ENCODE measurements at regions not wholly inside any gene's neighbourhood (a gene's known extent, or its start where the extent isn't known, plus 50 kb on each side); places are given as distances from the start of the nearest gene placed in this dataset.
A peak's percentile ranks its signal among the peaks of the same experiment; 100 is the strongest.

- peaks cover 42% of the 10 kb centered on the region in 3 donors for H3K4me1 Mint-ChIP-seq
- H3K9me3 Mint-ChIP-seq, result peaks cover 2 to 4% (median 3%) of the 10 kb centered on the region in 3 donors
- H3K4me3 Mint-ChIP-seq, result no peak overlapping the region
- H3K27ac Mint-ChIP-seq, result no peak overlapping the region
- H3K36me3 Mint-ChIP-seq, result no peaks in the 10 kb centered on the region
- no peaks in the 10 kb centered on the region for H3K27me3 Mint-ChIP-seq
These were observed 255.9 kb upstream of the CXCR4 start for GRCh38 chr2:136373841-136374240.

- H3K27ac Mint-ChIP-seq, result no peak overlapping the region
- H3K27me3 Mint-ChIP-seq, result no peaks in the 10 kb centered on the region
- H3K4me3 Mint-ChIP-seq, result no peak overlapping the region
- peaks cover 2% of the 10 kb centered on the region for H3K36me3 Mint-ChIP-seq
- H3K9me3 Mint-ChIP-seq, result peaks cover 2 to 5% (median 4%) of the 10 kb centered on the region in 3 donors
- H3K4me1 Mint-ChIP-seq, result peaks cover 34% of the 10 kb centered on the region in 3 donors
These were observed 255.1 kb upstream of the CXCR4 start for GRCh38 chr2:136373029-136373428.

- Mint-ChIP-seq H3K36me3 (peaks cover 7% of the 10 kb centered on the region), H3K27ac (no peak overlapping the region), H3K4me1 (peaks cover 9 to 21% (median 10%) of the 10 kb centered on the region in 3 donors), H3K4me3 (no peak overlapping the region), H3K9me3 (peaks cover 0 to 5% (median 2%) of the 10 kb centered on the region in 3 donors), H3K27me3 (peaks cover 14% of the 10 kb centered on the region)
These were observed 246.0 kb upstream of the CXCR4 start for GRCh38 chr2:136363900-136364299.

- peaks cover 9 to 24% (median 10%) of the 10 kb centered on the region in 3 donors for H3K4me1 Mint-ChIP-seq
- H3K36me3 Mint-ChIP-seq, result peaks cover 5% of the 10 kb centered on the region
- peaks cover 0 to 5% (median 0%) of the 10 kb centered on the region in 3 donors for H3K9me3 Mint-ChIP-seq
- H3K27me3 Mint-ChIP-seq, result peaks cover 14% of the 10 kb centered on the region
- peak overlapping the region in 1 of 4 donors; percentile 23 for H3K4me3 Mint-ChIP-seq
- H3K27ac Mint-ChIP-seq, result peak overlapping the region in 1 of 3 donors; percentile 6
These were observed 245.5 kb upstream of the CXCR4 start for GRCh38 chr2:136363470-136363869.

GRCh38 chr2:136362676-136363390, 244.9 kb upstream of the CXCR4 start:
- peak overlapping the region in 1 of 3 donors; percentile 6 for H3K27ac Mint-ChIP-seq
- peaks cover 0 to 4% (median 0%) of the 10 kb centered on the region in 3 donors for H3K9me3 Mint-ChIP-seq
- peaks cover 10 to 24% (median 11%) of the 10 kb centered on the region in 3 donors for H3K4me1 Mint-ChIP-seq
- no peak overlapping the region for H3K4me3 Mint-ChIP-seq
- peaks cover 4% of the 10 kb centered on the region for H3K36me3 Mint-ChIP-seq
- H3K27me3 Mint-ChIP-seq, result peaks cover 14% of the 10 kb centered on the region

GRCh38 chr2:136361521-136361920, 243.6 kb upstream of the CXCR4 start:
- Mint-ChIP-seq H3K27me3 (peaks cover 14% of the 10 kb centered on the region), H3K4me1 (peaks cover 10 to 24% (median 11%) of the 10 kb centered on the region in 3 donors), H3K36me3 (no peaks in the 10 kb centered on the region), H3K9me3 (no peaks in the 10 kb centered on the region), H3K27ac (no peak overlapping the region), H3K4me3 (no peak overlapping the region)

GRCh38 chr2:136360790-136361189, 242.8 kb upstream of the CXCR4 start:
- Mint-ChIP-seq H3K27ac (no peak overlapping the region), H3K9me3 (no peaks in the 10 kb centered on the region), H3K4me1 (peaks cover 10 to 24% (median 11%) of the 10 kb centered on the region in 3 donors), H3K36me3 (no peaks in the 10 kb centered on the region), H3K4me3 (peak overlapping the region in 1 of 4 donors; percentile 18), H3K27me3 (peaks cover 14% of the 10 kb centered on the region)

GRCh38 chr2:136359121-136359965, 241.4 kb upstream of the CXCR4 start:
- no peaks in the 10 kb centered on the region for H3K36me3 Mint-ChIP-seq
- H3K4me1 Mint-ChIP-seq, result peaks cover 10 to 24% (median 13%) of the 10 kb centered on the region in 3 donors
- H3K4me3 Mint-ChIP-seq, result no peak overlapping the region
- no peaks in the 10 kb centered on the region for H3K9me3 Mint-ChIP-seq
- H3K27ac Mint-ChIP-seq, result peak overlapping the region in 1 of 3 donors; percentile 47
- peaks cover 12% of the 10 kb centered on the region for H3K27me3 Mint-ChIP-seq

GRCh38 chr2:136358576-136358975, 240.6 kb upstream of the CXCR4 start:
- Mint-ChIP-seq H3K4me1 (peaks cover 10 to 19% (median 13%) of the 10 kb centered on the region in 3 donors), H3K4me3 (no peak overlapping the region), H3K9me3 (no peaks in the 10 kb centered on the region), H3K27ac (no peak overlapping the region), H3K36me3 (no peaks in the 10 kb centered on the region), H3K27me3 (peaks cover 9% of the 10 kb centered on the region)

GRCh38 chr2:136357007-136357380, 239.0 kb upstream of the CXCR4 start:
- Mint-ChIP-seq H3K4me1 (peaks cover 5 to 9% (median 6%) of the 10 kb centered on the region in 3 donors), H3K4me3 (no peak overlapping the region), H3K27ac (peak overlapping the region in 1 of 3 donors; percentile 10), H3K36me3 (no peaks in the 10 kb centered on the region), H3K27me3 (no peaks in the 10 kb centered on the region), H3K9me3 (no peaks in the 10 kb centered on the region)

- Mint-ChIP-seq H3K9me3 (no peaks in the 10 kb centered on the region), H3K4me3 (no peak overlapping the region), H3K27me3 (no peaks in the 10 kb centered on the region), H3K4me1 (peaks cover 5 to 9% (median 6%) of the 10 kb centered on the region in 3 donors), H3K27ac (peak overlapping the region in 2 of 3 donors; percentile 10 to 22), H3K36me3 (no peaks in the 10 kb centered on the region)
These were observed 238.4 kb upstream of the CXCR4 start for GRCh38 chr2:136356125-136357006.

GRCh38 chr2:136351684-136352083, 233.7 kb upstream of the CXCR4 start:
- peaks cover 0 to 2% (median 0%) of the 10 kb centered on the region in 3 donors for H3K4me1 Mint-ChIP-seq
- no peaks in the 10 kb centered on the region for H3K36me3 Mint-ChIP-seq
- H3K27me3 Mint-ChIP-seq, result no peaks in the 10 kb centered on the region
- H3K27ac Mint-ChIP-seq, result no peak overlapping the region
- peaks cover 0 to 12% (median 3%) of the 10 kb centered on the region in 3 donors for H3K9me3 Mint-ChIP-seq
- no peak overlapping the region for H3K4me3 Mint-ChIP-seq

GRCh38 chr2:136347981-136348380, 230.0 kb upstream of the CXCR4 start:
- H3K36me3 Mint-ChIP-seq, result no peaks in the 10 kb centered on the region
- peak overlapping the region in 1 of 4 donors; percentile 3 for H3K4me3 Mint-ChIP-seq
- H3K4me1 Mint-ChIP-seq, result no peaks in the 10 kb centered on the region
- H3K27ac Mint-ChIP-seq, result peak overlapping the region in 2 of 3 donors; percentile 14 to 36
- peaks cover 0 to 12% (median 3%) of the 10 kb centered on the region in 3 donors for H3K9me3 Mint-ChIP-seq
- H3K27me3 Mint-ChIP-seq, result no peaks in the 10 kb centered on the region

- H3K4me3 Mint-ChIP-seq, result no peak overlapping the region
- no peaks in the 10 kb centered on the region for H3K27me3 Mint-ChIP-seq
- peaks cover 0 to 2% (median 0%) of the 10 kb centered on the region in 3 donors for H3K4me1 Mint-ChIP-seq
- no peaks in the 10 kb centered on the region for H3K36me3 Mint-ChIP-seq
- H3K27ac Mint-ChIP-seq, result peak overlapping the region in 2 of 3 donors; percentile 47 to 81
- H3K9me3 Mint-ChIP-seq, result peaks cover 0 to 3% (median 3%) of the 10 kb centered on the region in 3 donors
These were observed 226.4 kb upstream of the CXCR4 start for GRCh38 chr2:136344339-136344738.

Measured in IgD-negative memory B cell (primary cell).